Ovary (tissue), 7 donors: ENCODE measurements at regions not wholly inside any gene's neighbourhood (a gene's known extent, or its start where the extent isn't known, plus 50 kb on each side); places are given as distances from the start of the nearest gene placed in this dataset.

ENCODE experiments used
- DNase-seq, 5 donors: peaks; one replicate each; pipeline ENCODE4 v3.0.0-alpha.2; 2019 to 2020
- H3K27ac ChIP-seq, 2 donors: fragments of 200-600 bp; one replicate each; pipeline versions ENCODE4 v1.5.1 to v1.8.0; 2019 to 2022
- H3K27me3 ChIP-seq: fragments of 200-600 bp; one replicate; pipeline ENCODE4 v1.8.0; 2022
- H3K36me3 ChIP-seq: fragments of 200-600 bp; sonication (generic); one replicate; pipeline ENCODE4 v1.5.1; 2019
- H3K4me1 ChIP-seq: one replicate; pipeline ENCODE4 v1.8.1; 2013; ENCODE audit warnings: mild to moderate bottlenecking, moderate library complexity; ENCODE audit not compliant: insufficient read depth
- H3K4me3 ChIP-seq: fragments of 200-600 bp; sonication (generic); one replicate; pipeline ENCODE4 v1.5.1; 2017
- H3K9me3 ChIP-seq, 2 donors: fragments of 200-600 bp in 1 of 2; sonication (generic) in 1 of 2; one replicate each; pipeline versions ENCODE4 v1.5.1 to v1.8.1; 2013 to 2019; ENCODE audit warnings: mild to moderate bottlenecking in 1 of 2, moderate library complexity in 1 of 2
- EP300 ChIP-seq: sonication (generic); formaldehyde crosslinking; IDR thresholded peaks from one replicate; pipeline ENCODE4 v1.6.1; 2017; ENCODE audit warnings: antibody characterized with exemption
- POLR2A ChIP-seq: fragments of 450-650 bp; IDR thresholded peaks from one replicate; pipeline ENCODE4 v1.6.1; 2017; ENCODE audit warnings: antibody characterized with exemption, mild to moderate bottlenecking, moderate library complexity
- WGBS, 3 donors: extraction: QIAGEN DNeasy Blood & Tissue Kit in 1 of 3; methylation state at CpG; one replicate each; pipeline versions ENCODE4 v1.1.5 to v1.1.7; 2013 to 2017; 5-methylcytosine and 5-hydroxymethylcytosine counted together
- intact Hi-C, 4 donors: fragments of 100-400 bp; cut with DNase I; formaldehyde crosslinking; loops; one replicate each; pipeline versions ENCODE4 v1.11.0 to v1.15.1; 2022 to 2023
- TF ChIP-seq, protein P1 (sequence below), 3 donors: fragments of 450-650 bp in 2 of 3; fragments of 200-600 bp in 1 of 3; IDR thresholded peaks; one replicate each; pipeline versions ENCODE4 v1.5.1 to v1.8.0; 2016 to 2022; ENCODE audit warnings: antibody characterized with exemption in 3 of 3, mild to moderate bottlenecking in 1 of 3
- donor health status: DM: no; HTN: no; CAD: no; lungs with moderate emphysema.
- donor health status: DM: no; HTN: no; CAD: no.
- donor health status: Bipolar disorder and iron deficiency.
- donor health status: DM: no; HTN: no; CAD: no.
- donor health status: DM: yes; HTN: yes; CAD: no.

DNA sequence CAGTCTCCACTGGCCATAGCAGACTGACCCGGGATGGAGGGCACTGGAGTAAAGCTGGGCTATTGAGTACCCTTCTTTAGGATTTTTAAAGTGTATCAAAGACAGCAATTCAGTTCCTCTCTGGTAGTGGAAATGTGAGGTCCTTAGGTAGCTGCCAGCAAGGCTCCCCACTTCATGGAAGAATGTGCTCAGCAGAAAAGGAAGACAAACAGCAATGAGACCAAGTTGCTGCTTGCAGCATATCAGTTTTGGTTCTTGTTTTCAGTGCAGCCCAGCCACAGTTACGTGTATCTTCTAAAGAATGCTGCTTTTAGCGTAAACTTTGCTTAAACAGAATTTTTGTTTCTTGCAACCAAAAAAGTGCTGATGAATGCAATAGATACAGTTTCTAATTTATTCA, 374.0 kb upstream of the CBLB start:
- intact Hi-C loops = no loop called here
- DNase-seq = no peak
- no peaks in the 10 kb centered on the region for H3K4me1 ChIP-seq
- WGBS, 3 donors = 36 to 48% (median 44%) methylated on average over 3 of the region's 3 CpGs
- no peaks in the 10 kb centered on the region for H3K9me3 ChIP-seq
- TF ChIP-seq, protein P1, sequence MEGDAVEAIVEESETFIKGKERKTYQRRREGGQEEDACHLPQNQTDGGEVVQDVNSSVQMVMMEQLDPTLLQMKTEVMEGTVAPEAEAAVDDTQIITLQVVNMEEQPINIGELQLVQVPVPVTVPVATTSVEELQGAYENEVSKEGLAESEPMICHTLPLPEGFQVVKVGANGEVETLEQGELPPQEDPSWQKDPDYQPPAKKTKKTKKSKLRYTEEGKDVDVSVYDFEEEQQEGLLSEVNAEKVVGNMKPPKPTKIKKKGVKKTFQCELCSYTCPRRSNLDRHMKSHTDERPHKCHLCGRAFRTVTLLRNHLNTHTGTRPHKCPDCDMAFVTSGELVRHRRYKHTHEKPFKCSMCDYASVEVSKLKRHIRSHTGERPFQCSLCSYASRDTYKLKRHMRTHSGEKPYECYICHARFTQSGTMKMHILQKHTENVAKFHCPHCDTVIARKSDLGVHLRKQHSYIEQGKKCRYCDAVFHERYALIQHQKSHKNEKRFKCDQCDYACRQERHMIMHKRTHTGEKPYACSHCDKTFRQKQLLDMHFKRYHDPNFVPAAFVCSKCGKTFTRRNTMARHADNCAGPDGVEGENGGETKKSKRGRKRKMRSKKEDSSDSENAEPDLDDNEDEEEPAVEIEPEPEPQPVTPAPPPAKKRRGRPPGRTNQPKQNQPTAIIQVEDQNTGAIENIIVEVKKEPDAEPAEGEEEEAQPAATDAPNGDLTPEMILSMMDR (IDR thresholded peaks at IDR 0.05) = no peak
- TF ChIP-seq POLR2A (no peak), EP300 (no peak)
- no peak overlapping the region for H3K27ac ChIP-seq
- no peaks in the 10 kb centered on the region for H3K36me3 ChIP-seq
- no peaks in the 10 kb centered on the region for H3K27me3 ChIP-seq
- H3K4me3 ChIP-seq = no peak overlapping the region

DNA sequence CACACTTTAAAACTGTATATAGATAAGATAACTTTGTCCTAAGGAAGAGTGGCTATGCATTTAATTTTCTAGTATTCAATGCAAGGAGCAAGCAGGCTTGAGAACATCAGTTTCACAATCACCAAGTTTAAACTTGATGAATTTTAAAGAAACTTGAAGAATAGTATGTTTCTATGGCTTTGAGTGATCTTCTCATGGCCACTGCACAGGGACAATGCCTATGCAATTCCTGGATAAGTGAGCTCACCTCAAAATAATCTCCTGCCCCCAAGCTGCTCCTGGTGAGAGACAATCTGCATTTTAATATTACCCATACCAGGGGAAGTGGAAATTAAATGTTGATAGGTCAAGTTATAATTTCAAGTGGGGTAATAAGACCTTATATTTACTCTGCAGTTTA, 376.6 kb upstream of the CBLB start:
- intact Hi-C loops = no loop called here
- Histone ChIP-seq H3K27ac (no peak overlapping the region), H3K4me1 (no peaks in the 10 kb centered on the region), H3K27me3 (no peaks in the 10 kb centered on the region), H3K4me3 (no peak overlapping the region), H3K9me3 (no peaks in the 10 kb centered on the region), H3K36me3 (no peaks in the 10 kb centered on the region)
- TF ChIP-seq POLR2A (no peak), EP300 (no peak)
- TF ChIP-seq, protein P1 (IDR thresholded peaks at IDR 0.05) = no peak
- no peak for DNase-seq

DNA sequence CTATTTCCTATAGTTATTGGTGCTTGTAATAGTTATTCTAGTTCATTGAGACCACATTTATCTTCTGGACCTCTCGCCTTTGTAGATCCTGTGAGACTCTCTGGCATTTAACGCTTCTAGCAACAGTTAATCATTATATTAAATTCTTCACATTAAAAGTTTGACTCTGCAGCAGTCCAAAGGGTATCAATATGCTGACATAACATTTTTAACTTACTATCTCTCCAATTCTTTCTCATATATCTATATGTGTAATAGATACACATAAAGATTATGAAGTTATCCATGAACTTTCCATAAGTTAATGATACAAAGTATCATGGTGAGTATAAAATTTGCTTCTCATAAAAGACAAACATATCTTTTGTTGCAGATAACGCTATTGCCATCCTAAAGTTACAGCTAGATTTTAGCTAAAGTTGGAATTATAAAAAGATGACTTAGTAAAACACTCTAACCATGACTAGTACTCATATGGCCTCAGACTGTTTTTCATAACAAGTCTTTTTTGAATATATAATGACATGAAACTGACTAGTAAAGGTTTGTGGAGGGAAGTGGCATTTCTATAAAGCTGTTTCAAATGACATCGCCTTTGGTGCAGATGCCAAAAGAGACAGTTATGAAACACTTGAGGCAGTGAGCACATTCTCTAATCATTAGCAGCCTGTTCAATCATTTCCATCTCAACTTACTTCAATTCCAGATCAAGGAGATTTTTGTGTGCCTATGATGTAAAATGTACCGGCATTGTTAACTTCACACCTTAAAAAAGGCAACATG, 379.3 kb upstream of the CBLB start:
- H3K4me3 ChIP-seq = no peak overlapping the region
- no peaks in the 10 kb centered on the region for H3K27me3 ChIP-seq
- WGBS, 3 donors = 86 to 99% (median 97%) methylated on average over 5 of the region's 5 CpGs
- intact Hi-C loops = no loop called here
- no peak for DNase-seq
- H3K27ac ChIP-seq = no peak overlapping the region
- no peaks in the 10 kb centered on the region for H3K36me3 ChIP-seq
- H3K9me3 ChIP-seq = no peaks in the 10 kb centered on the region
- H3K4me1 ChIP-seq = no peaks in the 10 kb centered on the region
- TF ChIP-seq POLR2A (no peak), EP300 (no peak)
- TF ChIP-seq, protein P1 (IDR thresholded peaks at IDR 0.05) = no peak

DNA sequence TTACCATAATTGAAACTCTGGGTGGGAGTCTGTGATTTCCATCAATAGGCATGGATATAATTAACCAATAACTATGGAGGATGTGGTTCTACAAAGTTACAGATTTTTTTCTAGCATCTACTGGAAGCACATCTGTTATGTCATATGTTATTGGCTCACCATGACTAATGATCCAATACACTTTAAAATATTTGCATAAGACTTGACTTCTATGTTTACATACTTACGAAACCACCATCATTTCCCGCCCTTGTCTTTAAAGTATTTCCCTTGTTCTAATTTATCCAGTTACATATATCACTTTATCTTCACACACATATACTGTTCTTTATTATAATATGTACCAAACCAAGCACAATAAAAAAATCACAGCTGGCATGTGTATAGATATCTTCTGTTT, 380.3 kb upstream of the CBLB start:
- TF ChIP-seq EP300 = no peak
- TF ChIP-seq, protein P1 (IDR thresholded peaks at IDR 0.05) = no peak
- no peak for TF ChIP-seq POLR2A

More for the DNA sequence above, 380.3 kb upstream of the CBLB start:
- intact Hi-C loops = no loop called here
- no peaks in the 10 kb centered on the region for H3K36me3 ChIP-seq
- DNase-seq = no peak
- H3K9me3 ChIP-seq = no peaks in the 10 kb centered on the region
- no peak overlapping the region for H3K27ac ChIP-seq
- H3K27me3 ChIP-seq = no peaks in the 10 kb centered on the region
- no peaks in the 10 kb centered on the region for H3K4me1 ChIP-seq
- no peak overlapping the region for H3K4me3 ChIP-seq
- whole genome bisulfite sequencing, 3 donors = 96 to 98% (median 96%) methylated on average over 2 of the region's 2 CpGs
